WTC11 (cell line): ENCODE measurements at regions not wholly inside any gene's neighbourhood (a gene's known extent, or its start where the extent isn't known, plus 50 kb on each side); places are given as distances from the start of the nearest gene placed in this dataset.

Experiments
- ATF1 ChIP-seq: sonication (generic); formaldehyde crosslinking; IDR thresholded peaks from 2 replicates; pipeline ENCODE4 v1.8.1; 2023; ENCODE audit warnings: mild to moderate bottlenecking, moderate library complexity, missing genetic modification reagents
- CTCF ChIP-seq: fragments of 200-600 bp; IDR thresholded peaks from 2 replicates; pipeline ENCODE4 v1.8.0; 2022; ENCODE audit warnings: antibody characterized with exemption
- FOXK1 ChIP-seq: sonication (generic); formaldehyde crosslinking; IDR thresholded peaks from 2 replicates; pipeline ENCODE4 v1.8.0; 2022; ENCODE audit warnings: mild to moderate bottlenecking, moderate library complexity, missing genetic modification reagents
- MLX ChIP-seq: sonication (generic); formaldehyde crosslinking; IDR thresholded peaks from 2 replicates; pipeline ENCODE4 v1.8.1; 2023; ENCODE audit warnings: mild to moderate bottlenecking, missing genetic modification reagents, moderate library complexity
- USF1 ChIP-seq: sonication (generic); formaldehyde crosslinking; IDR thresholded peaks from 2 replicates; pipeline ENCODE4 v1.8.0; 2022; ENCODE audit warnings: mild to moderate bottlenecking, missing genetic modification reagents
- USF2 ChIP-seq: sonication (generic); formaldehyde crosslinking; IDR thresholded peaks from 2 replicates; pipeline ENCODE4 v1.8.1; 2023; ENCODE audit warnings: mild to moderate bottlenecking, missing genetic modification reagents, moderate library complexity

GRCh38 chr5:79898611-79899010 lies 92.5 kb downstream of the MTX3 start:
- TF ChIP-seq USF2 (no peak), ATF1 (CRISPR knock-in tag) (no peak), CTCF (no peak), MLX (no peak), FOXK1 (CRISPR knock-in tag) (no peak), USF1 (no peak)
